Liver (tissue), 8 donors: ENCODE measurements at regions not wholly inside any gene's neighbourhood (a gene's known extent, or its start where the extent isn't known, plus 50 kb on each side); places are given as distances from the start of the nearest gene placed in this dataset.
"Not testable (repeated sequence)": the region's sequence is repeated elsewhere in the genome, so short reads cannot be mapped to it uniquely, and the experiment has no call there.

Source experiments
- DNase-seq: peaks from one replicate; pipeline ENCODE4 v3.0.0-alpha.2; 2017; ENCODE audit warnings: low spot score
- H3K27ac ChIP-seq, 2 donors: one replicate each; pipeline ENCODE4 v1.7.0; 2013; ENCODE audit warnings: inconsistent platforms in 2 of 2, low read length in 2 of 2, control low read depth in 1 of 2, low read depth in 1 of 2, mild to moderate bottlenecking in 1 of 2
- H3K27me3 ChIP-seq, 4 donors: one replicate each; pipeline versions ENCODE4 v1.6.1 to v1.7.0; 2013; ENCODE audit warnings: low read length in 3 of 4, inconsistent platforms in 1 of 4, mild to moderate bottlenecking in 1 of 4, moderate library complexity in 1 of 4; ENCODE audit not compliant: control insufficient read depth in 4 of 4, insufficient read depth in 4 of 4
- H3K36me3 ChIP-seq, 4 donors: one replicate each; pipeline versions ENCODE4 v1.6.1 to v1.7.0; 2013; ENCODE audit warnings: low read length in 3 of 4, mild to moderate bottlenecking in 3 of 4, low read depth in 1 of 4, moderate library complexity in 1 of 4; ENCODE audit not compliant: control insufficient read depth in 4 of 4, insufficient read depth in 3 of 4
- H3K4me1 ChIP-seq, 4 donors: one replicate each; pipeline versions ENCODE4 v1.6.1 to v1.7.0; 2013; ENCODE audit warnings: low read length in 3 of 4, mild to moderate bottlenecking in 3 of 4, moderate library complexity in 1 of 4; ENCODE audit not compliant: control insufficient read depth in 4 of 4, insufficient read depth in 4 of 4
- H3K4me3 ChIP-seq, 3 donors: one replicate each; pipeline versions ENCODE4 v1.6.1 to v1.7.0; 2013; ENCODE audit warnings: low read length in 3 of 3, control low read depth in 1 of 3, low read depth in 1 of 3, mild to moderate bottlenecking in 1 of 3
- H3K9ac ChIP-seq, 2 donors: one replicate each; pipeline ENCODE4 v1.7.0; 2013; ENCODE audit warnings: low read length in 2 of 2, mild to moderate bottlenecking in 2 of 2, moderate library complexity in 2 of 2, control low read depth in 1 of 2, low read depth in 1 of 2
- H3K9me3 ChIP-seq, 4 donors: one replicate each; pipeline versions ENCODE4 v1.6.1 to v1.7.0; 2013; ENCODE audit warnings: low read length in 3 of 4; ENCODE audit not compliant: control insufficient read depth in 4 of 4
- CTCF ChIP-seq: fragments of 150-350 bp; IDR thresholded peaks from 2 replicates; pipeline ENCODE4 v1.5.1; 2017; ENCODE audit warnings: improper control_type of control experiment, low read depth, low read length; ENCODE audit not compliant: missing input control
- EGR1 ChIP-seq, 2 donors: IDR thresholded peaks; 2 replicates each; pipeline ENCODE4 v1.6.1; 2016 to 2018; ENCODE audit warnings: antibody characterized with exemption in 2 of 2, low read depth in 2 of 2
- FOXA1 ChIP-seq: IDR thresholded peaks from 2 replicates; pipeline ENCODE4 v1.6.1; 2016; ENCODE audit warnings: antibody characterized with exemption
- FOXA2 ChIP-seq: IDR thresholded peaks from 2 replicates; pipeline ENCODE4 v1.6.1; 2016; ENCODE audit warnings: antibody characterized with exemption
- GABPA ChIP-seq, 2 donors: IDR thresholded peaks in 1 of 2; conservative IDR thresholded peaks in 1 of 2; 2 replicates each; pipeline ENCODE4 v1.6.1; 2016; ENCODE audit warnings: antibody characterized with exemption in 2 of 2, mild to moderate bottlenecking in 1 of 2, moderate library complexity in 1 of 2
- HNF4A ChIP-seq, 2 donors: conservative IDR thresholded peaks; 2 replicates each; pipeline ENCODE4 v1.6.1; 2016; ENCODE audit warnings: antibody characterized with exemption in 2 of 2, mild to moderate bottlenecking in 2 of 2
- HNF4G ChIP-seq: IDR thresholded peaks from 2 replicates; pipeline ENCODE4 v1.6.1; 2016; ENCODE audit warnings: antibody characterized with exemption
- JUND ChIP-seq, 2 donors: IDR thresholded peaks; 2 replicates each; pipeline ENCODE4 v1.6.1; 2016; ENCODE audit warnings: antibody characterized with exemption in 2 of 2
- MAX ChIP-seq: IDR thresholded peaks from 2 replicates; pipeline ENCODE4 v1.6.1; 2016; ENCODE audit warnings: antibody characterized with exemption
- NR2F2 ChIP-seq: IDR thresholded peaks from 2 replicates; pipeline ENCODE4 v1.6.1; 2016; ENCODE audit warnings: antibody characterized with exemption
- RAD21 ChIP-seq, 2 donors: IDR thresholded peaks; 2 replicates each; pipeline ENCODE4 v1.6.1; 2016; ENCODE audit warnings: antibody characterized with exemption in 2 of 2, mild to moderate bottlenecking in 2 of 2
- REST ChIP-seq: IDR thresholded peaks from 2 replicates; pipeline ENCODE4 v1.6.1; 2016; ENCODE audit warnings: antibody characterized with exemption, mild to moderate bottlenecking
- RXRA ChIP-seq, 2 donors: IDR thresholded peaks; 2 replicates each; pipeline ENCODE4 v1.6.1; 2017 to 2018; ENCODE audit warnings: antibody characterized with exemption in 2 of 2, mild to moderate bottlenecking in 1 of 2
- SP1 ChIP-seq: IDR thresholded peaks from 2 replicates; pipeline ENCODE4 v1.6.1; 2018; ENCODE audit warnings: antibody characterized with exemption, mild to moderate bottlenecking
- TAF1 ChIP-seq: conservative IDR thresholded peaks from 2 replicates; pipeline ENCODE4 v1.6.1; 2016; ENCODE audit warnings: antibody characterized with exemption, mild to moderate bottlenecking
- WGBS: extraction: QIAGEN DNeasy Blood & Tissue Kit; methylation state at CpG from one replicate; pipeline ENCODE4 v1.1.7; 2013; 5-methylcytosine and 5-hydroxymethylcytosine counted together
- TF ChIP-seq, protein P1 (sequence below): IDR thresholded peaks from 2 replicates; pipeline ENCODE4 v1.6.1; 2016; ENCODE audit warnings: antibody characterized with exemption
- donor health status: healthy.
- donor health status: healthy.
- donor health status: healthy.
- donor health status: healthy.
- donor health status: healthy.

DNA sequence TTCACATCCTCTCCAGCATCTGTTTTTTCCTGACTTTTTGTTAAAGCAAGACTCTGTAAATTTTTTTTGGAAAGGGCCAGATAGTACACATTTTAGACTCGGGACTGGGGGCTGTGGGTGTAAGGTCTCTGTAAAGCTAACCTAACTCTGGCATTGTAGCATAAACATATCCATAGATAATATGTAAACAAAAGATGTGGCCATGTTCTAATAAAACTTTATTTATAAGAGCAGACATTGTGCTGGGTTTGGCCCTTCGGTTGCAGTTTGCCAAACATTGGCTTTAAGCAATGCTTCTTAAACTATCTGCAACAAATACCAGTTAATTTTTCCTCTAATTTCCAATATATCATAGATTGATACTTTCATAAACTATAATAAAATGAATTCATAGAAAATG is 605.2 kb downstream of the EBF1 start (continued):
- TF ChIP-seq, protein P1, sequence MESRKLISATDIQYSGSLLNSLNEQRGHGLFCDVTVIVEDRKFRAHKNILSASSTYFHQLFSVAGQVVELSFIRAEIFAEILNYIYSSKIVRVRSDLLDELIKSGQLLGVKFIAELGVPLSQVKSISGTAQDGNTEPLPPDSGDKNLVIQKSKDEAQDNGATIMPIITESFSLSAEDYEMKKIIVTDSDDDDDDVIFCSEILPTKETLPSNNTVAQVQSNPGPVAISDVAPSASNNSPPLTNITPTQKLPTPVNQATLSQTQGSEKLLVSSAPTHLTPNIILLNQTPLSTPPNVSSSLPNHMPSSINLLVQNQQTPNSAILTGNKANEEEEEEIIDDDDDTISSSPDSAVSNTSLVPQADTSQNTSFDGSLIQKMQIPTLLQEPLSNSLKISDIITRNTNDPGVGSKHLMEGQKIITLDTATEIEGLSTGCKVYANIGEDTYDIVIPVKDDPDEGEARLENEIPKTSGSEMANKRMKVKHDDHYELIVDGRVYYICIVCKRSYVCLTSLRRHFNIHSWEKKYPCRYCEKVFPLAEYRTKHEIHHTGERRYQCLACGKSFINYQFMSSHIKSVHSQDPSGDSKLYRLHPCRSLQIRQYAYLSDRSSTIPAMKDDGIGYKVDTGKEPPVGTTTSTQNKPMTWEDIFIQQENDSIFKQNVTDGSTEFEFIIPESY, result no peak

GRCh38 chr5:158494044-158494443 is 605.7 kb downstream of the EBF1 start:
- H3K4me3 ChIP-seq, H3K9me3 ChIP-seq, H3K36me3 ChIP-seq, H3K4me1 ChIP-seq, H3K27me3 ChIP-seq, H3K9ac ChIP-seq, H3K27ac ChIP-seq, DNase-seq: not testable (repeated sequence)
- WGBS, result 98% methylated on average over 2 of the region's 2 CpGs

GRCh38 chr5:158492841-158493242 is 606.9 kb downstream of the EBF1 start:
- H3K9ac ChIP-seq, result no peak overlapping the region
- TF ChIP-seq, protein P1, result no peak
- no peak for TF ChIP-seq HNF4A (conservative IDR thresholded peaks at IDR 0.05)
- no peak for TF ChIP-seq CTCF
- no peak for TF ChIP-seq RXRA (IDR thresholded peaks at IDR 0.05)
- no peak for TF ChIP-seq JUND (IDR thresholded peaks at IDR 0.05)
- no peak for TF ChIP-seq NR2F2
- TF ChIP-seq FOXA2, result no peak
- TF ChIP-seq EGR1 (IDR thresholded peaks at IDR 0.05; ENCODE audit: low read depth in 2 of 2), result no peak
- no peak for TF ChIP-seq REST
- TF ChIP-seq GABPA (IDR thresholded peaks at IDR 0.05 in 1 of 2, conservative IDR thresholded peaks at IDR 0.05 in 1 of 2), result no peak
- TF ChIP-seq RAD21 (IDR thresholded peaks at IDR 0.05), result no peak
- no peak for TF ChIP-seq TAF1
- no peak for TF ChIP-seq MAX
- TF ChIP-seq HNF4G, result no peak
- TF ChIP-seq FOXA1, result no peak
- TF ChIP-seq SP1, result no peak
- no peak overlapping the region for H3K4me3 ChIP-seq
- H3K27me3 ChIP-seq, result no peaks in the 10 kb centered on the region
- no peak overlapping the region for H3K27ac ChIP-seq
- no peaks in the 10 kb centered on the region for H3K36me3 ChIP-seq
- H3K9me3 ChIP-seq, result no peaks in the 10 kb centered on the region
- DNase-seq, result no peak
- H3K4me1 ChIP-seq, result peaks cover 0 to under 1% (median 0%) of the 10 kb centered on the region in 4 donors
- WGBS, result 91% methylated on average over 3 of the region's 3 CpGs
